HG03097 (cell line): ENCODE measurements at regions not wholly inside any gene's neighbourhood (a gene's known extent, or its start where the extent isn't known, plus 50 kb on each side); places are given as distances from the start of the nearest gene placed in this dataset.

ENCODE experiments used
- ATAC-seq: cut with Tn5 transposase; IDR thresholded peaks from one replicate; pipeline ENCODE4 v1.9.1; 2021; ENCODE audit not compliant: unreplicated experiment, low FRiP score

DNA sequence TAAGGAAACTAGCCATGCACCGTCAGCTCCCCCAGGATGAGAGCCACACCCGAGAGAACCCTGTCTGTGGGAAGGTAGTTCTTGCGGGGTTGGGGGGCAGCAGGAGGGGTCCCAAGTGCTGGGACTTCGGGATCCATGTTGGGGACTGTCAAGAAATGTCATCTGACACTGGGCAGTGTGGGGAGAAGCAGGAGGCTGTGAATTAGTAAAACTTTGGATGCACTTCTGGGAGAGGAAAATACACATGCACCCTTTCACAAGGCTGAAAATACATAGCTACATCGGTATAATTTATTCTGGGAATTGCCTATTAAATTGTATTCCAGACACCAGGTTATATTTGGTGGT is 109.6 kb upstream of the RPS23 start:
- no peak for ATAC-seq

DNA sequence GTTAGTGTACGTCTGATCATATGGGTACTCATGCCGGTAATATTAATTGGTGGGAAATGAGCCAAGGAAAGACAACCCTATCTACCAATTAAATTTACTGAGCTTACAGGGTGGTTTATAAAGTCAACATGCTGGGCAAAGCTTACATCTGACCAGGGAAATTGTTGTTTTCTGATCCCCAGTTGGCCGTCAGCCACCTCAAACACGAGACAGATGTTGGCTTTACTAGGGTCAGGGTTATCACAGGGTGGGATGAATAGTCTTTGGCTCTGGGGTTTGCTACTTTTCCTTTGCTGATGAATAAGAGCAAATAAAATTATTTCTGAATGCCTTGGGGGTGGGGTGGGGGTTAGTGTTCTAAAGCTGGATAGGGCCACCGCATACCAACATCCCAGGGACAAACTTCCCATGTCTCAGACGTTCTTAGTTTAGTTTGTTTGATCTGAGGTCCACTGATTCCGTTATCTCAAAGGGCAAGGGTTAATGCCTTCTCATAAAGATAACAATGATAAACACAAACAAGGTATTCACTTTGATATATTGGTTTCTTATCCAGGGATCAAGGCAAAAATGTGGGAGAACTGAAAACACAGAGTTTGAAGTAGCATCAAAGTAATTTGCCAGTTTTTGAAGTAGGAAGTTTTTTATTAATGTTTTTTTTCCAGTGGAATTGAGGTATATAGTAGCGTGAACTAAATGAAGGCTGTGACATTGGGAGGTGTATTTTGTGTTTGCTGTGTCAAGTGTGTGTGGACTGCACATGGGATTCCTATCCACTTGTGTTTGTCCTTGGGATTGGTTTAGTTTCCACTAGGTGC is 109.1 kb upstream of the RPS23 start:
- ATAC-seq, result no peak

- no peak for ATAC-seq
Measured at GRCh38 chr5:82386576-82386975, 108.4 kb upstream of the RPS23 start.

GRCh38 chr5:82384034-82384750 is 106.0 kb upstream of the RPS23 start:
- no peak for ATAC-seq

GRCh38 chr5:82381591-82381990 is 103.4 kb upstream of the RPS23 start:
- no peak for ATAC-seq

DNA sequence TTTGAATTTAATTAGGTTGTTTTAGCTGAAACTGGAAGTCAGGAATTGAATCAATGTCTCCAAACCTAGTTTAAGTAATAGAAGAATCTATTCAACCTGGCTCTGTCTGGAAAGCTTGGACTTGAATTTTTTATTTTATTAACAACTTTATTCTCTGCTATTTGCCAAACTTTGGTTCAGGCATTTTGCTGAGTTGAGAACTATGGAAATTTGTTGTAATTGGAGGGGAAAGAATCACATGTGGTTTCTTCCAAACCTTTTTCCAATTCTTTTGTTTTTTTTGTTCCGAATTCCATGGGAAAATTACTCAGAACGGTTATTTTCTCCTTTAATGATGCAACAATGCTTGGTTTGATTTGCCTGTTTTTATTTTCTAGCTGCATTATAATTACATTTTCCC is 98.2 kb upstream of the RPS23 start:
- no peak for ATAC-seq

GRCh38 chr5:82375488-82376244 is 97.5 kb upstream of the RPS23 start:
- no peak for ATAC-seq

- no peak for ATAC-seq
Measured at GRCh38 chr5:82374637-82375036, 96.5 kb upstream of the RPS23 start.

DNA sequence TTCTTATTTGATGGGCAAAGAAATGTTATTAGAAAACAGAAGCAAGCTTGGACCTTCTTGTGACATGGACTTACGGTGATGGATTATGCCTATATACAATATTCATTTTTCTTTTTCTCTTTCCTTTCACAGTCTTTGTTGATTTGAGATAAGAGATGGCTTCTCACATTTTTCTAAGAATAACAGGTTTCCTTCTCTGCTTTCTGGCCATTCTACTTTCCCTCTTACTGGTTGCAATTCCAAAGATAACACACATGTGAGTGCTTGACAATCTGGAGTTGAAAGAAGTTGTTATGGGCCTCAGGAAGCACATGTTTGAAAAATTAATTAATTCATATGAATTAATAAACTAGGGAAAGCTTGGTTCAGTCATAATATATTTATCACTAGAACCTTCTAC is 89.8 kb upstream of the RPS23 start:
- no peak for ATAC-seq

GRCh38 chr5:82365744-82366228 is 87.6 kb upstream of the RPS23 start:
- ATAC-seq, result no peak

- ATAC-seq, result no peak
Measured at GRCh38 chr5:82365026-82365425, 86.9 kb upstream of the RPS23 start.

DNA sequence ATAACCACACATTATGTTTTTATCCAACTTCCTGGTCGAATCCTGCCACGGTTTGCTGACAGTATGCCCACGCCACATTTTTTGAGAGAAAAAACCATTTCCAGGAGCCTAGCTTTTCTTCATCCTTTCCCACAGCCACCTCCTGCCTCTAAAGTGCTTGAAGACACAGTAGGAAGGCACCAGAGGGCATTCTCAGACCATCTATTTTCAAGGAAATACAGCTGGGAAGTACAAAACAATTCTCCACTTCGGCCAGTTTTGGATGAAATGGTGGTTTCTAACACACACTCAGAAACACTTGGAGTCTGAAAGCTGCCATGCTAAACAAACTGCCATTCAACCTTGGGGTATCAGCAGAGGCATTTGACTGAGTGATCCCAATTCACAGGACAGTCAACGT is 86.3 kb upstream of the RPS23 start:
- ATAC-seq, result no peak

DNA sequence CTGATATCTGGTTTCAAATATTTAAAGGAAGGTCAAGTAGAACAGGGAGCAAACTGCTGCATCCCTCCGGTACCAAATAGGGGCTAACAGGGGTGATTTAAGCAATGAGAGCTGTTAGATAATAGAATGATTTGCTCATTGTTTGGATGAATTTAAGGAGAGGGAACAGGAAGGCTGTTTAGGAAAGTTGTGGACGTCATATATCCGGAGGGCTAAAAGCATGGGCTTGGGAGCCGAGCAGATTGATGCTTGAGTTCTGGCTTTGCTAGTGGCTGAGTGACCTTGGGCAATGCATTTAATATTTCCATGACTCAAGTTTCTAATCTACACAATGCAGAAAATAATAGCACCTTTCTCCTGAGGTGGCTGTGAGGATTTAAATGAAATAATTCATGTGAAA is 85.4 kb upstream of the RPS23 start:
- ATAC-seq, result no peak

- ATAC-seq, result no peak
Measured at GRCh38 chr5:82362636-82363035, 84.5 kb upstream of the RPS23 start.

DNA sequence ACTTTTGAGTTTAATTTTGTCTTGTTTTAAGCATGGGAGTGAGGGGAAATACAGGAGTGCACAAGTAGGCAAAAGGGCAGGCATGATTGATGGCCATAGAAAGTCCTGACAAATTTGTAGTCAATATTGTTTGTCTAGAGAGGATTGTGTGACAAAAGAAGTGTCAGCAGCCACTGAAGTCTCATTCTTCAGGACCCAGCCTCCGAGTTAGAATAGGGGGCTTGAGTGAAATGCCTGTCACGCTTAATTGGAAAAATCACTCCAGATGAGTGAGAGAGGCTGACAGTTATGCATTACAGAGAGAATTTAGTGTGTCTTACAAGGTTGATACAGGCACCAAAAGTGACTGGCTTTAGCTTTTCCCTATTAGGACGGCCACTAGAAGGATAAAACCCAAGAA is 81.9 kb upstream of the RPS23 start:
- no peak for ATAC-seq

- no peak for ATAC-seq
Measured at GRCh38 chr5:82359272-82359671, 81.1 kb upstream of the RPS23 start.

DNA sequence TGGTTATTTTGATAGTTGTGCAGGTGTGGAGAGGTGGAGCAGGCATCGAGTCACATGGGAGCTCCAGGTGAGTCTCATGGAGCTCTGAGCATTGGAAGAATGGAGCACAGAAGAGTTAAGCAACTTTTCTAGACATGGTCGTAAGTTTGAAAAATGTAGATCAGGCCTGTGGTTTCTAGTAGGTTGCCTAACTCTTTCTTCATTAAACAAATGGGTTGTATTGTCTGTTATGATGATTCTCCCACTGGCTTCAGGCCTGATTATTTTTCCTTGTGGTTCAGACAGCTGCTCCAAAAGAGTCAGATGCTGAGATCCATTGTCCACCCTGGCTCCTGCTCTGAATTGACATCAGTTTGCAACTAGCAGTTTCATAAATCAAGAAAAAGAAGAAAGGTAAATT is 80.3 kb upstream of the RPS23 start:
- ATAC-seq, result no peak

- ATAC-seq, result no peak
Measured at GRCh38 chr5:82356808-82357671, 78.9 kb upstream of the RPS23 start.

GRCh38 chr5:82356021-82356420 is 77.9 kb upstream of the RPS23 start:
- no peak for ATAC-seq

DNA sequence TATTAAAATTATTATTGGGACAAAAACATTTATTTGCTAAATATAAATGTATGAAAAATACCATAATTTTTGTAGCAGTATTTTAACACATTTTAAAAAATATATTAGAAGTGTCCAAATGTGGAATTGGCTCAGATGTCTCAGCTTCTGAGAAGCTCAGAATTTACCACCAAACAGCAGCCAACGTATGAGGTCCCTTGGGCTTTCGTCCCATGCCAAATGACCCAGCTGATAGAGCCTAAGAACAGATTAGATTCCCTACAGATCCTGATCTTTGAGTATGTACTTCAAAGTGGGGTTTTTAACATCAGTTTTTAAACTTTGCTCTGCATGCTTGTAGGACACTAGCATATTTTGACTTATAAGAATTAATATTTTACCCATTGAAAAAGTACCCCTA is 77.3 kb upstream of the RPS23 start:
- ATAC-seq, result no peak
